ENCODE measurements at regions not wholly inside any gene's neighbourhood (a gene's known extent, or its start where the extent isn't known, plus 50 kb on each side); places are given as distances from the start of the nearest gene placed in this dataset.

- no peaks in the 10 kb centered on the region for H3K4me1 ChIP-seq (ENCODE audit: insufficient read depth, low read length)
Measured at GRCh38 chr1:113281550-113281949, 108.8 kb upstream of the MAGI3 start.

More at GRCh38 chr1:113281550-113281949, 108.8 kb upstream of the MAGI3 start:
- Histone ChIP-seq H3K4ac (ENCODE audit: low read depth, low read length) (no peak overlapping the region), H3K79me1 (ENCODE audit: insufficient read depth, low read depth, low read length, poor library complexity, severe bottlenecking) (no peaks in the 10 kb centered on the region), H3K23ac (ENCODE audit: insufficient read length, low read depth, low read length) (no peak overlapping the region), H3K9ac (ENCODE audit: extremely low read depth, insufficient read length, low read length) (no peak overlapping the region), H2BK20ac (ENCODE audit: low read depth, low read length, poor library complexity, severe bottlenecking) (no peak overlapping the region), H4K91ac (ENCODE audit: insufficient read length, low read depth, low read length) (no peak overlapping the region), H2AK5ac (ENCODE audit: insufficient read length, low read length) (no peak overlapping the region), H4K20me1 (ENCODE audit: control insufficient read depth, insufficient read depth, insufficient read length) (no peaks in the 10 kb centered on the region), H2BK12ac (ENCODE audit: insufficient read length, low read depth, low read length) (no peak overlapping the region), H4K5ac (ENCODE audit: insufficient read length, low read depth, low read length) (no peak overlapping the region), H3K9me3 (ENCODE audit: control insufficient read depth, low read depth, low read length) (no peaks in the 10 kb centered on the region), H4K8ac (replicated peaks; ENCODE audit: insufficient read length, low read depth, low read length) (no peak overlapping the region), H3K79me2 (ENCODE audit: insufficient read depth, low read length) (no peaks in the 10 kb centered on the region), H2BK15ac (ENCODE audit: low read depth, low read length) (no peak overlapping the region), H3K23me2 (ENCODE audit: insufficient read length, low read depth, low read length, poor library complexity, severe bottlenecking) (no peaks in the 10 kb centered on the region), H2AFZ (ENCODE audit: low read length) (no peak overlapping the region), H2BK5ac (ENCODE audit: insufficient read length, low read length) (no peak overlapping the region), H2BK120ac (ENCODE audit: low read depth, low read length, poor library complexity, severe bottlenecking) (no peak overlapping the region), H3K4me2 (ENCODE audit: insufficient read depth, insufficient read length, low read length) (no peak overlapping the region), H3K14ac (ENCODE audit: insufficient read depth, low read length) (no peak overlapping the region), H3K18ac (ENCODE audit: insufficient read length, low read depth, low read length) (no peak overlapping the region), H3T11ph (ENCODE audit: low read length) (no peak overlapping the region), H3K56ac (ENCODE audit: insufficient read length, low read depth, low read length) (no peak overlapping the region), H3K27me3 (ENCODE audit: insufficient read depth, low read length) (no peaks in the 10 kb centered on the region), H3K27ac (ENCODE audit: insufficient read length, low read depth, low read length) (no peak overlapping the region)
- Mint-ChIP-seq H3K27ac (no peak overlapping the region), H3K4me3 (no peak overlapping the region), H3K9me3 (peaks cover 0 to 3% of the 10 kb centered on the region in 2 experiments; a peak in 1 of 5 replicates), H3K4me1 (peaks cover 17 to 25% of the 10 kb centered on the region in 2 experiments), H3K27me3 (ENCODE audit: low read depth) (peaks cover 26% of the 10 kb centered on the region), H3K36me3 (ENCODE audit: insufficient read depth in 1 of 3, low read depth in 3 of 3) (no peaks in the 10 kb centered on the region)
- TF ChIP-seq, protein P1, sequence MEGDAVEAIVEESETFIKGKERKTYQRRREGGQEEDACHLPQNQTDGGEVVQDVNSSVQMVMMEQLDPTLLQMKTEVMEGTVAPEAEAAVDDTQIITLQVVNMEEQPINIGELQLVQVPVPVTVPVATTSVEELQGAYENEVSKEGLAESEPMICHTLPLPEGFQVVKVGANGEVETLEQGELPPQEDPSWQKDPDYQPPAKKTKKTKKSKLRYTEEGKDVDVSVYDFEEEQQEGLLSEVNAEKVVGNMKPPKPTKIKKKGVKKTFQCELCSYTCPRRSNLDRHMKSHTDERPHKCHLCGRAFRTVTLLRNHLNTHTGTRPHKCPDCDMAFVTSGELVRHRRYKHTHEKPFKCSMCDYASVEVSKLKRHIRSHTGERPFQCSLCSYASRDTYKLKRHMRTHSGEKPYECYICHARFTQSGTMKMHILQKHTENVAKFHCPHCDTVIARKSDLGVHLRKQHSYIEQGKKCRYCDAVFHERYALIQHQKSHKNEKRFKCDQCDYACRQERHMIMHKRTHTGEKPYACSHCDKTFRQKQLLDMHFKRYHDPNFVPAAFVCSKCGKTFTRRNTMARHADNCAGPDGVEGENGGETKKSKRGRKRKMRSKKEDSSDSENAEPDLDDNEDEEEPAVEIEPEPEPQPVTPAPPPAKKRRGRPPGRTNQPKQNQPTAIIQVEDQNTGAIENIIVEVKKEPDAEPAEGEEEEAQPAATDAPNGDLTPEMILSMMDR (conservative IDR thresholded peaks at IDR 0.05) = no peak
- no peak for DNase-seq
